ENCODE measurements at regions not wholly inside any gene's neighbourhood (a gene's known extent, or its start where the extent isn't known, plus 50 kb on each side); places are given as distances from the start of the nearest gene placed in this dataset.

DNA sequence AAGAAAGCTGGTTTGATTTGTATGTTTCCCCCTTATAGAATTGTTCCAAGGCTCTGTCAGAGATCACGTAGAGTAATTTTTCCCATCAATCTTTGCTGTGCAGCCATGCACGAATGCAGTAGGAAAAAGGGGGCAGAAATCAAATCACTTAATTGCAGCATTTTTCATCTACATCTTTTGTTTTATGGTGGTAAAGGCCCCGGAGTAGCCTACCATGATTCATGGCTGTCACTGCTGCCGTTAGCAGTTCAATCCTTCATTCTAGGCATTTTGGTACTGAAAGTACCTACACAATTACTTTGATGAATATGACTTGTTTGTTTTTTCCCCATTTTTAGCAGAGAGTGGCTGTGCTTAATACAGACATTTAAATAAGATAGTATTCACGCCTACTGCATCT, 631.9 kb upstream of the MMS22L start:
- no peak overlapping the region for H3K9ac ChIP-seq (ENCODE audit: extremely low read depth, low read length, poor library complexity, severe bottlenecking)
- WGBS, 2 experiments (ENCODE audit: insufficient coverage in 1 of 2, insufficient read length in 1 of 2): 83 to 96% methylated on average over 1 to 5 of the region's 5 CpGs

DNA sequence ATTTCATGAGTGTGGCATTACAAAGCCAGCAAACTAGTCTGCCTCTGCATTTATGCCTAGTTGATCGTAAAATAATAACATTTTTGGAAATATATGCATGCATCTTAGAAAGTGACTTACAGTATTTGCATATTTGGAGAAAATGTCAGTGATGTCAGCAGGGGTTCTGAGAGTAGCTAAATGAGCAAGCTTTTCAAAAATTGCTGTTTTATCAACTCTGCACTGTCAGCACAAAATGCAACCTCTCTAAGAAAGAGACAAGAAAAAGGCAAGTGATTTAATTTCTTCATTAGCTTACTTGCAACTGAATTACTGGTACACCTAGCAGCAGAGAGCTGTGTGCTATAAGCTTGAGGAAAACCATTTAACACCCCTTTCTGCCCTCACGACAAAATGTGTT, 632.5 kb upstream of the MMS22L start:
- WGBS, 2 experiments (ENCODE audit: insufficient coverage in 1 of 2, insufficient read length in 1 of 2): 65 to 75% methylated on average over 2 of the region's 2 CpGs
- H3K9me3 Mint-ChIP-seq: no peaks in the 10 kb centered on the region
- H3K36me3 ChIP-seq (ENCODE audit: control insufficient read depth, insufficient read depth, low read length): no peaks in the 10 kb centered on the region
- peaks cover 7% of the 10 kb centered on the region for H3K4me1 Mint-ChIP-seq
- no peaks in the 10 kb centered on the region for H3K4me1 ChIP-seq (ENCODE audit: control insufficient read depth, insufficient read depth, low read length)
- no peaks in the 10 kb centered on the region for H3K27me3 ChIP-seq (ENCODE audit: control insufficient read depth, insufficient read depth, low read length, poor library complexity, severe bottlenecking)
- H3K27ac Mint-ChIP-seq: no peak overlapping the region
- no peak for DNase-seq
- H3K9ac ChIP-seq (ENCODE audit: extremely low read depth, low read length, poor library complexity, severe bottlenecking): no peak overlapping the region
- H3K27me3 Mint-ChIP-seq (ENCODE audit: insufficient read depth): no peaks in the 10 kb centered on the region
- H3K4me3 ChIP-seq (ENCODE audit: low read length): no peak overlapping the region
- TF ChIP-seq, protein P1, sequence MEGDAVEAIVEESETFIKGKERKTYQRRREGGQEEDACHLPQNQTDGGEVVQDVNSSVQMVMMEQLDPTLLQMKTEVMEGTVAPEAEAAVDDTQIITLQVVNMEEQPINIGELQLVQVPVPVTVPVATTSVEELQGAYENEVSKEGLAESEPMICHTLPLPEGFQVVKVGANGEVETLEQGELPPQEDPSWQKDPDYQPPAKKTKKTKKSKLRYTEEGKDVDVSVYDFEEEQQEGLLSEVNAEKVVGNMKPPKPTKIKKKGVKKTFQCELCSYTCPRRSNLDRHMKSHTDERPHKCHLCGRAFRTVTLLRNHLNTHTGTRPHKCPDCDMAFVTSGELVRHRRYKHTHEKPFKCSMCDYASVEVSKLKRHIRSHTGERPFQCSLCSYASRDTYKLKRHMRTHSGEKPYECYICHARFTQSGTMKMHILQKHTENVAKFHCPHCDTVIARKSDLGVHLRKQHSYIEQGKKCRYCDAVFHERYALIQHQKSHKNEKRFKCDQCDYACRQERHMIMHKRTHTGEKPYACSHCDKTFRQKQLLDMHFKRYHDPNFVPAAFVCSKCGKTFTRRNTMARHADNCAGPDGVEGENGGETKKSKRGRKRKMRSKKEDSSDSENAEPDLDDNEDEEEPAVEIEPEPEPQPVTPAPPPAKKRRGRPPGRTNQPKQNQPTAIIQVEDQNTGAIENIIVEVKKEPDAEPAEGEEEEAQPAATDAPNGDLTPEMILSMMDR (conservative IDR thresholded peaks at IDR 0.05): no peak
- H3K9me3 ChIP-seq (ENCODE audit: control insufficient read depth, low read length): no peaks in the 10 kb centered on the region
- no peak overlapping the region for H3K4me3 Mint-ChIP-seq
- H3K27ac ChIP-seq (ENCODE audit: low read depth, low read length): no peak overlapping the region
- H3K36me3 Mint-ChIP-seq (ENCODE audit: low read depth): no peaks in the 10 kb centered on the region

More for the DNA sequence above, 631.9 kb upstream of the MMS22L start:
- Histone ChIP-seq H3K27ac (ENCODE audit: low read depth, low read length) (no peak overlapping the region), H3K9me3 (ENCODE audit: control insufficient read depth, low read length) (no peaks in the 10 kb centered on the region), H3K27me3 (ENCODE audit: control insufficient read depth, insufficient read depth, low read length, poor library complexity, severe bottlenecking) (no peaks in the 10 kb centered on the region), H3K4me1 (ENCODE audit: control insufficient read depth, insufficient read depth, low read length) (no peaks in the 10 kb centered on the region), H3K36me3 (ENCODE audit: control insufficient read depth, insufficient read depth, low read length) (no peaks in the 10 kb centered on the region), H3K4me3 (ENCODE audit: low read length) (no peak overlapping the region)
- no peaks in the 10 kb centered on the region for H3K27me3 Mint-ChIP-seq (ENCODE audit: insufficient read depth)
- TF ChIP-seq, protein P1 (conservative IDR thresholded peaks at IDR 0.05): no peak
- peaks cover 7% of the 10 kb centered on the region for H3K4me1 Mint-ChIP-seq
- H3K27ac Mint-ChIP-seq: no peak overlapping the region
- H3K36me3 Mint-ChIP-seq (ENCODE audit: low read depth): no peaks in the 10 kb centered on the region
- H3K9me3 Mint-ChIP-seq: no peaks in the 10 kb centered on the region
- no peak for DNase-seq
- no peak overlapping the region for H3K4me3 Mint-ChIP-seq

DNA sequence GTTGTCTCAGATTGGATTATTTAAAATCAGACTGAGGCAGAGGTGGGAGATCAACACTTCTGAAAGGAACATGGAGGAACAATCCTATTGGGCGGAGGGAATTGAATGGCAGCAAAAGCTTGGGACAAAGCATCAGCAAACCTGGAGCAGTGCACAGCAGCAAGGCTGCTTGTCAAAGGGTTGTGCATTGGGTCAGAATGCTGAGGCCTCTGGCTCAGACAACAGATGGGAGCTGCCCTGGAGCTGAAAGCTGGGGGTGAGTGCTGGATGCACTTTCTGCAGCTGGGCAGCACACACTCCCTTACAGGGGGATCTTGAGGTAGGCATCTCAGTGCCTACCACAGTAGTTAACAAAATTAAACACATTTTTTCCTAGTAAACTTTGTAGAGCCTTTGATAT, 634.4 kb upstream of the MMS22L start:
- no peaks in the 10 kb centered on the region for H3K9me3 Mint-ChIP-seq
- TF ChIP-seq, protein P1 (conservative IDR thresholded peaks at IDR 0.05): no peak
- no peaks in the 10 kb centered on the region for H3K36me3 Mint-ChIP-seq (ENCODE audit: low read depth)
- peaks cover 14% of the 10 kb centered on the region for H3K4me1 Mint-ChIP-seq
- Histone ChIP-seq H3K27me3 (ENCODE audit: control insufficient read depth, insufficient read depth, low read length, poor library complexity, severe bottlenecking) (no peaks in the 10 kb centered on the region), H3K27ac (ENCODE audit: low read depth, low read length) (peak overlapping the region; percentile 2), H3K9ac (ENCODE audit: extremely low read depth, low read length, poor library complexity, severe bottlenecking) (no peak overlapping the region), H3K36me3 (ENCODE audit: control insufficient read depth, insufficient read depth, low read length) (no peaks in the 10 kb centered on the region), H3K4me3 (ENCODE audit: low read length) (no peak overlapping the region), H3K4me1 (ENCODE audit: control insufficient read depth, insufficient read depth, low read length) (peaks cover 11% of the 10 kb centered on the region), H3K9me3 (ENCODE audit: control insufficient read depth, low read length) (no peaks in the 10 kb centered on the region)
- 60 to 100% methylated on average over 1 of the region's 1 CpG for WGBS, 2 experiments (ENCODE audit: insufficient coverage in 1 of 2, insufficient read length in 1 of 2)
- no peaks in the 10 kb centered on the region for H3K27me3 Mint-ChIP-seq (ENCODE audit: insufficient read depth)
- no peak overlapping the region for H3K27ac Mint-ChIP-seq
- no peak overlapping the region for H3K4me3 Mint-ChIP-seq
- peak; percentile 44 for DNase-seq
